K562 (cell line): ENCODE measurements at regions not wholly inside any gene's neighbourhood (a gene's known extent, or its start where the extent isn't known, plus 50 kb on each side); places are given as distances from the start of the nearest gene placed in this dataset.
A peak's percentile ranks its signal among the peaks of the same experiment; 100 is the strongest.

Experiments
- CLOCK ChIP-seq: fragments of 250-450 bp; sonication (Bioruptor Pico); IDR thresholded peaks from 2 replicates; pipeline ENCODE4 v1.4.0; 2020; ENCODE audit warnings: mild to moderate bottlenecking, moderate library complexity, borderline replicate concordance
- FIP1L1 ChIP-seq: fragments of 200-400 bp; formaldehyde crosslinking; IDR thresholded peaks from 2 replicates; pipeline ENCODE4 v1.6.1; 2018; ENCODE audit warnings: mild to moderate bottlenecking, low read depth, low read length; ENCODE audit not compliant: poor library complexity, severe bottlenecking
- FOS ChIP-seq: IDR thresholded peaks from 3 replicates; pipeline ENCODE4 v1.6.1; 2011; ENCODE audit not compliant: insufficient read length; ENCODE audit errors: extremely low read depth
- LEF1 ChIP-seq: fragments of 450-650 bp; IDR thresholded peaks from 2 replicates; pipeline ENCODE4 v1.6.1; 2016; ENCODE audit warnings: mild to moderate bottlenecking
- MCM5 ChIP-seq: fragments of 450-650 bp; IDR thresholded peaks from 2 replicates; pipeline ENCODE4 v1.6.1; 2016; ENCODE audit warnings: low read depth
- MCM7 ChIP-seq, 2 experiments: fragments of 450-650 bp; IDR thresholded peaks; 2 replicates each; pipeline ENCODE4 v1.6.1; 2016 to 2018
- MYC ChIP-seq, 2 experiments: fragments of 250-450 bp in 1 of 2; sonication (Bioruptor Pico) in 1 of 2; IDR thresholded peaks; 2 replicates each; pipeline versions ENCODE4 v1.5.1 to v1.6.1; 2012 to 2021; ENCODE audit warnings: low read depth in 2 of 2, borderline replicate concordance in 1 of 2, improper control_type of control experiment in 1 of 2, low read length in 1 of 2, mild to moderate bottlenecking in 1 of 2, moderate library complexity in 1 of 2
- PATZ1 ChIP-seq: fragments of 250-450 bp; sonication (Bioruptor Pico); IDR thresholded peaks from 2 replicates; pipeline ENCODE4 v1.5.0; 2020; ENCODE audit warnings: mild to moderate bottlenecking, borderline replicate concordance
- PBX2 ChIP-seq, 2 experiments: IDR thresholded peaks in 1 of 2; conservative IDR thresholded peaks in 1 of 2; 2 replicates each; pipeline ENCODE4 v1.6.1; 2016; ENCODE audit warnings: low read depth in 2 of 2, mild to moderate bottlenecking in 1 of 2, missing compliant biosample characterization in 1 of 2, missing genetic modification characterization in 1 of 2, moderate library complexity in 1 of 2
- PHF20 ChIP-seq: fragments of 450-650 bp; IDR thresholded peaks from 2 replicates; pipeline ENCODE4 v1.6.1; 2018; ENCODE audit not compliant: partially characterized antibody
- POLR2G ChIP-seq: fragments of 200-400 bp; formaldehyde crosslinking; IDR thresholded peaks from 2 replicates; pipeline ENCODE4 v1.6.1; 2017; ENCODE audit warnings: low read depth, mild to moderate bottlenecking, antibody characterized with exemption, low read length, moderate library complexity
- PTRF ChIP-seq: fragments of 450-650 bp; IDR thresholded peaks from 2 replicates; pipeline ENCODE4 v1.6.1; 2016; ENCODE audit warnings: mild to moderate bottlenecking, missing genetic modification characterization, missing compliant biosample characterization
- RFX7 ChIP-seq: fragments of 250-450 bp; sonication (Bioruptor Pico); IDR thresholded peaks from 2 replicates; pipeline ENCODE4 v1.5.1; 2021; ENCODE audit warnings: mild to moderate bottlenecking
- SIRT6 ChIP-seq: IDR thresholded peaks from one replicate; pipeline ENCODE4 v1.6.1; 2012; ENCODE audit warnings: low read depth, mild to moderate bottlenecking, control low read depth, inconsistent platforms, low read length, moderate library complexity
- TAF7 ChIP-seq: fragments of 450-650 bp; IDR thresholded peaks from 2 replicates; pipeline ENCODE4 v1.6.1; 2016; ENCODE audit warnings: missing genetic modification characterization, missing compliant biosample characterization
- ZNF592 ChIP-seq: fragments of 450-650 bp; IDR thresholded peaks from 2 replicates; pipeline ENCODE4 v1.6.1; 2017; ENCODE audit warnings: antibody characterized with exemption, mild to moderate bottlenecking
- ZNF668 ChIP-seq: fragments of 250-450 bp; sonication (Bioruptor Pico); IDR thresholded peaks from 2 replicates; pipeline ENCODE4 v1.8.0; 2022; ENCODE audit warnings: mild to moderate bottlenecking, inconsistent platforms

- TF ChIP-seq FOS (no peak), CLOCK (CRISPR knock-in tag) (no peak), MCM7 (IDR thresholded peaks at IDR 0.05) (no peak), RFX7 (no peak), PTRF (tag) (no peak), MCM5 (no peak), PHF20 (no peak), FIP1L1 (no peak), PATZ1 (CRISPR knock-in tag) (no peak), TAF7 (tag) (no peak), ZNF668 (CRISPR knock-in tag) (no peak), PBX2 (CRISPR knock-in tag; IDR thresholded peaks at IDR 0.05; ENCODE audit: low read depth) (no peak), PBX2 (tag; conservative IDR thresholded peaks at IDR 0.05; ENCODE audit: low read depth) (no peak), ZNF592 (no peak), MYC (IDR thresholded peaks at IDR 0.05; ENCODE audit: low read depth, low read length) (peak; percentile 59), MYC (CRISPR knock-in tag; IDR thresholded peaks at IDR 0.05; ENCODE audit: borderline replicate concordance, low read depth) (no peak), LEF1 (no peak), POLR2G (no peak), SIRT6 (no peak)
Measured at GRCh38 chr2:105518897-105519296, 120.0 kb upstream of the FHL2 start (continued).
